H1 (cell line): ENCODE measurements at regions not wholly inside any gene's neighbourhood (a gene's known extent, or its start where the extent isn't known, plus 50 kb on each side); places are given as distances from the start of the nearest gene placed in this dataset.

Experiments used
- ASH2L ChIP-seq: fragments of 200-600, 300-600 bp; sonication (generic); IDR thresholded peaks from one replicate; pipeline ENCODE4 v1.7.1; 2017; ENCODE audit warnings: low read length
- BCL11A ChIP-seq, 2 experiments: IDR thresholded peaks; one replicate each; pipeline ENCODE4 v1.6.1; 2011; ENCODE audit warnings: low read depth in 2 of 2, low read length in 2 of 2, mild to moderate bottlenecking in 2 of 2
- CBX5 ChIP-seq: fragments of 300-800, 300-1000 bp; sonication (generic); IDR thresholded peaks from 2 replicates; pipeline ENCODE4 v1.7.1; 2016; ENCODE audit warnings: antibody characterized with exemption, low read length, low read depth
- CHD1 ChIP-seq: IDR thresholded peaks from 2 replicates; pipeline ENCODE4 v1.6.1; 2012; ENCODE audit warnings: low read depth, low read length, improper control_type of control experiment
- EGR1 ChIP-seq: IDR thresholded peaks from 2 replicates; pipeline ENCODE4 v1.6.1; 2011; ENCODE audit warnings: low read depth, low read length, borderline replicate concordance
- EP300 ChIP-seq, 2 experiments: IDR thresholded peaks; 1 replicate in 1 of 2; 2 replicates in 1 of 2; pipeline ENCODE4 v1.6.1; 2011 to 2012; ENCODE audit warnings: low read depth in 2 of 2, low read length in 2 of 2, mild to moderate bottlenecking in 2 of 2, borderline replicate concordance in 1 of 2, inconsistent platforms in 1 of 2, moderate library complexity in 1 of 2
- JUN ChIP-seq: IDR thresholded peaks from 2 replicates; pipeline ENCODE4 v1.6.1; 2011; ENCODE audit warnings: low read depth, mild to moderate bottlenecking, improper control_type of control experiment, low read length
- KDM4A ChIP-seq: IDR thresholded peaks from one replicate; pipeline ENCODE4 v1.7.1; 2012; ENCODE audit warnings: low read depth, mild to moderate bottlenecking, moderate library complexity, low read length, inconsistent platforms; ENCODE audit not compliant: severe bottlenecking
- RFX5 ChIP-seq: IDR thresholded peaks from 2 replicates; pipeline ENCODE4 v1.6.1; 2011; ENCODE audit warnings: low read depth, low read length, improper control_type of control experiment, borderline replicate concordance
- RNF2 ChIP-seq: fragments of 200-900, 300-1000 bp; sonication (generic); IDR thresholded peaks from 2 replicates; pipeline ENCODE4 v1.7.1; 2016; ENCODE audit warnings: borderline replicate concordance, low read depth, mild to moderate bottlenecking, antibody characterized with exemption, low read length; ENCODE audit not compliant: poor library complexity, severe bottlenecking; ENCODE audit errors: missing control alignments
- RXRA ChIP-seq: IDR thresholded peaks from 2 replicates; pipeline ENCODE4 v1.6.1; 2011; ENCODE audit warnings: low read depth, mild to moderate bottlenecking, low read length, moderate library complexity; ENCODE audit not compliant: insufficient read depth
- SIX5 ChIP-seq: IDR thresholded peaks from 2 replicates; pipeline ENCODE4 v1.6.1; 2011; ENCODE audit warnings: mild to moderate bottlenecking, low read depth, low read length
- SP1 ChIP-seq: IDR thresholded peaks from 2 replicates; pipeline ENCODE4 v1.6.1; 2011; ENCODE audit warnings: low read depth, low read length
- SUZ12 ChIP-seq: fragments of 200-600 bp; sonication (generic); IDR thresholded peaks from 2 replicates; pipeline ENCODE4 v1.6.1; 2012; ENCODE audit warnings: mild to moderate bottlenecking, inconsistent platforms, low read length, moderate library complexity, mixed read lengths
- TCF12 ChIP-seq: IDR thresholded peaks from 2 replicates; pipeline ENCODE4 v1.6.1; 2011; ENCODE audit warnings: low read depth, mild to moderate bottlenecking, low read length
- TEAD4 ChIP-seq: IDR thresholded peaks from 2 replicates; pipeline ENCODE4 v1.6.1; 2012; ENCODE audit warnings: low read depth, low read length, inconsistent platforms, mixed read lengths
- YY1 ChIP-seq: IDR thresholded peaks from 2 replicates; pipeline ENCODE4 v1.6.1; 2011; ENCODE audit warnings: low read depth, mild to moderate bottlenecking, low read length
- TF ChIP-seq, protein P1 (sequence below): IDR thresholded peaks from 2 replicates; pipeline ENCODE4 v1.6.1; 2011; ENCODE audit warnings: low read length, improper control_type of control experiment
- TF ChIP-seq, protein P2 (sequence below): IDR thresholded peaks from 2 replicates; pipeline ENCODE4 v1.6.1; 2011; ENCODE audit warnings: low read depth, mild to moderate bottlenecking, low read length; ENCODE audit not compliant: insufficient read depth

- TF ChIP-seq SIX5 = no peak
- no peak for TF ChIP-seq JUN
- no peak for TF ChIP-seq ASH2L
- no peak for TF ChIP-seq SP1
- no peak for TF ChIP-seq TEAD4
- TF ChIP-seq BCL11A (IDR thresholded peaks at IDR 0.05; ENCODE audit: low read depth in 2 of 2, low read length in 2 of 2) = no peak
- TF ChIP-seq RNF2 = no peak
- no peak for TF ChIP-seq YY1
- TF ChIP-seq, protein P1, sequence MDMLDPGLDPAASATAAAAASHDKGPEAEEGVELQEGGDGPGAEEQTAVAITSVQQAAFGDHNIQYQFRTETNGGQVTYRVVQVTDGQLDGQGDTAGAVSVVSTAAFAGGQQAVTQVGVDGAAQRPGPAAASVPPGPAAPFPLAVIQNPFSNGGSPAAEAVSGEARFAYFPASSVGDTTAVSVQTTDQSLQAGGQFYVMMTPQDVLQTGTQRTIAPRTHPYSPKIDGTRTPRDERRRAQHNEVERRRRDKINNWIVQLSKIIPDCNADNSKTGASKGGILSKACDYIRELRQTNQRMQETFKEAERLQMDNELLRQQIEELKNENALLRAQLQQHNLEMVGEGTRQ = no peak
- no peak for TF ChIP-seq EP300 (IDR thresholded peaks at IDR 0.05; ENCODE audit: borderline replicate concordance in 1 of 2, low read depth in 2 of 2, low read length in 2 of 2)
- TF ChIP-seq EGR1 = no peak
- TF ChIP-seq, protein P2, sequence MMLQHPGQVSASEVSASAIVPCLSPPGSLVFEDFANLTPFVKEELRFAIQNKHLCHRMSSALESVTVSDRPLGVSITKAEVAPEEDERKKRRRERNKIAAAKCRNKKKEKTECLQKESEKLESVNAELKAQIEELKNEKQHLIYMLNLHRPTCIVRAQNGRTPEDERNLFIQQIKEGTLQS = no peak
- no peak for TF ChIP-seq RFX5
- TF ChIP-seq CBX5 = no peak
- no peak for TF ChIP-seq SUZ12
- TF ChIP-seq TCF12 = no peak
- TF ChIP-seq CHD1 = no peak
- TF ChIP-seq KDM4A = no peak
- TF ChIP-seq RXRA = no peak
Measured at GRCh38 chr11:42957831-42958230, 354.0 kb upstream of the API5 start (continued).
